ENCODE measurements at regions not wholly inside any gene's neighbourhood (a gene's known extent, or its start where the extent isn't known, plus 50 kb on each side); places are given as distances from the start of the nearest gene placed in this dataset.

DNA sequence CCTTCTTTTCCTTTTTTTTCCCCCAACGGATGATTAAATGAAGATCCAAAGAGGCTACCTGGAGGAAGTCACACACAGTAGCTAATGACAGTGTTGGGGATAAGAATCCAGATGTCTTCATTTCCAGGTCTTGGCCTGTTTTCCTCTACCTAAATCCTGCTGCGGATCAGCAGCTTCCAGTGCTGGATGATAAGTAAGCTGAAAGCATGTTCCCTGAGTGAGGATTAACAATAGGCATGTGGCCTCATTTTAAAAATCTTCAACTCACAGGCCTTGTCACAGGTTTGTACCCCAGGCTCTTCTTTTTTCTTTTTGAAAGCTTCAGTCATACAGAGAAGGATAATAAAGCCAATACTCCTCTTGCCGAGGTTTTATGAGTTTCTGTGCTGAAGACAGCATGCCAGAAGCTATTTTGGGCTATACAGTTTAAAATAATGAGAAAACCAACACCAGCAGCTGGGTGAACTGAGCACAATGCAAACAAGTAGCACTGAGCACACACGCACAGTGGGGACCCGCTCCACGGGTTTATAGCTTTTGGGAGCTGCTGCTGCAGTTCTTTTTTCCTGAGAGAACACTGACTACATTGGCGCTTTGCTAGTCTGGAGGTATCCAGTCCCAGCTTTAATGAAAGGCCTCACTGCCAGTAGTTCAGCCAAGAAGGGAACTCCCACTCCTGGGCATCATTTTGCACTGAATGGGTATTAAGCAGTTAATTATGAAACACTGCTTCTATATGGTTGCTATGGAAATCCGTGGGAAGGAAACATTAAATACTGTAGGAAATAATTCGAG is 184.2 kb upstream of the CTSO start:
- TF ChIP-seq, protein P1, sequence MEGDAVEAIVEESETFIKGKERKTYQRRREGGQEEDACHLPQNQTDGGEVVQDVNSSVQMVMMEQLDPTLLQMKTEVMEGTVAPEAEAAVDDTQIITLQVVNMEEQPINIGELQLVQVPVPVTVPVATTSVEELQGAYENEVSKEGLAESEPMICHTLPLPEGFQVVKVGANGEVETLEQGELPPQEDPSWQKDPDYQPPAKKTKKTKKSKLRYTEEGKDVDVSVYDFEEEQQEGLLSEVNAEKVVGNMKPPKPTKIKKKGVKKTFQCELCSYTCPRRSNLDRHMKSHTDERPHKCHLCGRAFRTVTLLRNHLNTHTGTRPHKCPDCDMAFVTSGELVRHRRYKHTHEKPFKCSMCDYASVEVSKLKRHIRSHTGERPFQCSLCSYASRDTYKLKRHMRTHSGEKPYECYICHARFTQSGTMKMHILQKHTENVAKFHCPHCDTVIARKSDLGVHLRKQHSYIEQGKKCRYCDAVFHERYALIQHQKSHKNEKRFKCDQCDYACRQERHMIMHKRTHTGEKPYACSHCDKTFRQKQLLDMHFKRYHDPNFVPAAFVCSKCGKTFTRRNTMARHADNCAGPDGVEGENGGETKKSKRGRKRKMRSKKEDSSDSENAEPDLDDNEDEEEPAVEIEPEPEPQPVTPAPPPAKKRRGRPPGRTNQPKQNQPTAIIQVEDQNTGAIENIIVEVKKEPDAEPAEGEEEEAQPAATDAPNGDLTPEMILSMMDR (IDR thresholded peaks at IDR 0.05) = no peak
- no peak for TF ChIP-seq POLR2AphosphoS5 (IDR thresholded peaks at IDR 0.05)
- no peak for TF ChIP-seq POLR2A (IDR thresholded peaks at IDR 0.05)
- no peak for TF ChIP-seq EP300 (IDR thresholded peaks at IDR 0.05)

Data from suprapubic skin (tissue), 4 donors.